ENCODE measurements at regions not wholly inside any gene's neighbourhood (a gene's known extent, or its start where the extent isn't known, plus 50 kb on each side); places are given as distances from the start of the nearest gene placed in this dataset.

DNA sequence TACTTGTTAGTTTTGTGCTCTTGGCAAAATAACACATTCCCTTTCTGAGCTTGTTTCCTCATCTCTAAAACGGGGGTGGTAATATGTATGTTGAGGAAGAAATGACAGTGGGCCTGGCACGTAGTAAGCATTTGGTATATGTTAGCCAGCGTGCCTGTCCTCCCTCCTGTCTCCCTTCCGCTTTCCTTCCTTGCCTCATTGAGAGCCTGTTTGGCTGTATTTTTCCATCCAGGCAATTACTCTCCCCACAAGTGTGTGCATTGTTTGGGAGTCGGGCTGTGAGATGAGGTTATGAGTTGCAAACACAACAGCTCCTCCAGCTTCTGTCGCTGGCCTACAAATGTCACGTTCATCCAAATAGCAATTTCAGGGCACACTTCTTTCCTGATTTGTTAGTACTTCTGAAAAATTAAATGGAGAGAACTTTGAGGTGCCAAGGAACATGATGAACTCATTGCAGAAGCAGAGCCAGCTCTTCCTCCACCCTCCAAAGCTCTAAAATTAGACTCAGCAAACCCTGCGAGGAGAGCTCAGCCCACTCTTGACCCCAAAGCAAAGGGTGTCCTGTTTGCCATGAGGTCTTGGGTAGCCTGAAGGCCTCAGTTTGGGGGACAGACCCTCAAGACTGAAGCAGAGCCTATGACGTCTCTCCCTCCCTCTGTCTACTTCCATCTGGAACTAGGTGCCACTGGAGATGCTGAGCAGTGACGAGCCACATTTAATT, 50.7 kb upstream of the TOX2 start:
- no peak overlapping the region for H3K4me3 ChIP-seq
- no peaks in the 10 kb centered on the region for H3K4me1 ChIP-seq
- no peaks in the 10 kb centered on the region for H3K36me3 ChIP-seq (replicated peaks in 1 of 2; ENCODE audit: insufficient read depth in 1 of 2, low read depth in 2 of 2)
- intact Hi-C loops (cut with DNase I) = no loop called here
- no peak overlapping the region for H3K27ac ChIP-seq
- WGBS, 2 donors = 64 to 72% methylated on average over 10 of the region's 10 CpGs
- DNase-seq (no peak), ATAC-seq (no peak)
- TF ChIP-seq, protein P1, sequence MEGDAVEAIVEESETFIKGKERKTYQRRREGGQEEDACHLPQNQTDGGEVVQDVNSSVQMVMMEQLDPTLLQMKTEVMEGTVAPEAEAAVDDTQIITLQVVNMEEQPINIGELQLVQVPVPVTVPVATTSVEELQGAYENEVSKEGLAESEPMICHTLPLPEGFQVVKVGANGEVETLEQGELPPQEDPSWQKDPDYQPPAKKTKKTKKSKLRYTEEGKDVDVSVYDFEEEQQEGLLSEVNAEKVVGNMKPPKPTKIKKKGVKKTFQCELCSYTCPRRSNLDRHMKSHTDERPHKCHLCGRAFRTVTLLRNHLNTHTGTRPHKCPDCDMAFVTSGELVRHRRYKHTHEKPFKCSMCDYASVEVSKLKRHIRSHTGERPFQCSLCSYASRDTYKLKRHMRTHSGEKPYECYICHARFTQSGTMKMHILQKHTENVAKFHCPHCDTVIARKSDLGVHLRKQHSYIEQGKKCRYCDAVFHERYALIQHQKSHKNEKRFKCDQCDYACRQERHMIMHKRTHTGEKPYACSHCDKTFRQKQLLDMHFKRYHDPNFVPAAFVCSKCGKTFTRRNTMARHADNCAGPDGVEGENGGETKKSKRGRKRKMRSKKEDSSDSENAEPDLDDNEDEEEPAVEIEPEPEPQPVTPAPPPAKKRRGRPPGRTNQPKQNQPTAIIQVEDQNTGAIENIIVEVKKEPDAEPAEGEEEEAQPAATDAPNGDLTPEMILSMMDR (IDR thresholded peaks at IDR 0.05) = no peak
- H3K9me3 ChIP-seq = no peaks in the 10 kb centered on the region
- no peaks in the 10 kb centered on the region for H3K27me3 ChIP-seq

DNA sequence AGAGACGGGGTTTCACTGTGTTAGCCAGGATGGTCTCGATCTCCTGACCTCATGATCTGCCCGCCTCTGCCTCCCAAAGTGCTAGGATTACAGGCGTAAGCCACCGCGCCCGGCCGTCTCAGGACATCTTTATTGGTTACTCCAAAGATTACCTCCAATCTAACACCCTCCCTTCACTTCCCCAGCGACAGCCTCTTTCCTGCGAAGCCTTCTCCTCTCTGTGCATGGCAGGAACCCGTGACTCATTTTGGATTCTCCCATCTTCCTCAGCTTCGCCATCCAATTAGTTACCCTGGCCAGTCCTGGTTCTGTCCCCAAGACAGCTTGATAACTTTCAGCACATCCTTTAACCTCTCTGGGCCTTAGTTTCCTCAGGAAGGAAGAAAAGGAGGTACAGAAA, 51.3 kb upstream of the TOX2 start:
- ATAC-seq (no peak), DNase-seq (no peak)
- Histone ChIP-seq H3K4me1 (no peaks in the 10 kb centered on the region), H3K36me3 (replicated peaks in 1 of 2; ENCODE audit: insufficient read depth in 1 of 2, low read depth in 2 of 2) (no peaks in the 10 kb centered on the region), H3K27me3 (no peaks in the 10 kb centered on the region), H3K4me3 (no peak overlapping the region), H3K9me3 (no peaks in the 10 kb centered on the region), H3K27ac (no peak overlapping the region)
- no peak for TF ChIP-seq POLR2A (IDR thresholded peaks at IDR 0.05)
- TF ChIP-seq, protein P1 (IDR thresholded peaks at IDR 0.05) = no peak
- intact Hi-C loops (cut with DNase I) = no loop called here
- 71 to 79% methylated on average over 12 of the region's 12 CpGs for WGBS, 2 donors

DNA sequence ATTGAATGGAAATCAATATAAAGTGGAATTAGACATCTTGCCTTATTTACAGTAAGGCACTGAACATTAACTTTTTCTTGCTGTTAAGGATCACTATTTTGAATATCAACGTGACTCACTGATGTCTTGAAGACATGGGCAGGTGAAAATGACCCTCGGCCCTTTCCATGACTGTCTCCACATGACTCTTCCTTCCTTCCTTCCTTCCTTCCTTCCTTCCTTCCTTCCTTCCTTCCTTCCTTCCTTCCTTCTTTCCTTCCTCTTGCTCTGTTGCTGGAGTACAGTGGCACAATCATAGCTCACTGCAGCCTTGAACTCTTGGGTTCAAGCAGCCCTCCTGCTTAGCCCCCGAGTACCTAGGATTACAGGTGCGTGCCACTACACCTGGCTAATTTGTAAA, 52.2 kb upstream of the TOX2 start:
- intact Hi-C loops (cut with DNase I) = no loop called here
- 27 to 44% methylated on average over 4 of the region's 4 CpGs for WGBS, 2 donors
- H3K9me3 ChIP-seq = no peaks in the 10 kb centered on the region
- H3K27ac ChIP-seq = no peak overlapping the region
- H3K4me3 ChIP-seq = no peak overlapping the region
- H3K27me3 ChIP-seq = no peaks in the 10 kb centered on the region
- ATAC-seq (no peak), DNase-seq (no peak)
- TF ChIP-seq POLR2A (IDR thresholded peaks at IDR 0.05) = no peak
- TF ChIP-seq, protein P1 (IDR thresholded peaks at IDR 0.05) = no peak
- no peaks in the 10 kb centered on the region for H3K4me1 ChIP-seq
- no peaks in the 10 kb centered on the region for H3K36me3 ChIP-seq (replicated peaks in 1 of 2; ENCODE audit: insufficient read depth in 1 of 2, low read depth in 2 of 2)

DNA sequence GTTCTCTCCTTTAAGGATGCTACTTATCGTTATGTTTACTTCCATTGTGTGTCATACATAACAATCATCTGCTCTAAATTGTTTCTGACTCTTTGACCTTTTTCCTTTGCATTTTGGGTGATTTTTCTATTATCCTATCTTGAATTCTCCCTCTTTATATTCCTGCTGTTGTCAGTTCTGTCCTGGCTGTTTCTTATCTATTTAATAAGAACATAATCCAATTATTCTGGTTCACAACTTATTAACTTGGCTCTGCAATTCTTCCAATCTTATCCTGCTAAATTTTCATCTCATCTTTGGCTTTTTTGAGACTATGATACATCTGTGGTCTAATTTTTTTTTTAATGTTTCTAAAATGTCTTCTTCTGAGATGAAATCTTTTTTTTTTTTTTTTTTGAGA, 54.7 kb upstream of the TOX2 start:
- WGBS, 2 donors = 72 to 84% methylated on average over 1 of the region's 1 CpG
- TF ChIP-seq POLR2A (IDR thresholded peaks at IDR 0.05) = no peak
- TF ChIP-seq, protein P1 (IDR thresholded peaks at IDR 0.05) = no peak
- DNase-seq (no peak), ATAC-seq (no peak)
- H3K36me3 ChIP-seq (replicated peaks in 1 of 2; ENCODE audit: insufficient read depth in 1 of 2, low read depth in 2 of 2) = no peaks in the 10 kb centered on the region
- H3K4me1 ChIP-seq = no peaks in the 10 kb centered on the region
- intact Hi-C loops (cut with DNase I) = no loop called here
- H3K27me3 ChIP-seq = no peaks in the 10 kb centered on the region
- H3K27ac ChIP-seq = no peak overlapping the region
- H3K9me3 ChIP-seq = no peaks in the 10 kb centered on the region
- no peak overlapping the region for H3K4me3 ChIP-seq

DNA sequence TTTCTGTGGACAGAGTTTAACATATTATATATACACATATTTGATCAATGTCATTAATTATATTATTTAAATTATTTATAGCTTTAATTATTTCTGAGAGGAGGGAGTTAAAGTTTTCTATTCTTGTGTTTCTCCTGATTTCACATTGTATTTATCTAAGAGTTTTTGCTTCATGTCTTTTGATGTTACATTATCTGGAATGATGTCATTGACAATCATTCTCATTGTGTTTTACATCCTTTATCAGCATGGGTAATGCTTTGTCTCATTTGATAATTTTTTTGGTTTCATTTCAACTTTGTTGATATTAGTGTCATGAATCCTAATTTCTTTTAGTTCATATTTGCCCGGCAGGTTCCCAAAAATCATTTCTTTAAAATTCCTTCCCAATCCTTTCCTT, 56.7 kb upstream of the TOX2 start:
- Histone ChIP-seq H3K9me3 (no peaks in the 10 kb centered on the region), H3K4me3 (no peak overlapping the region), H3K4me1 (no peaks in the 10 kb centered on the region), H3K36me3 (replicated peaks in 1 of 2; ENCODE audit: insufficient read depth in 1 of 2, low read depth in 2 of 2) (no peaks in the 10 kb centered on the region), H3K27ac (no peak overlapping the region), H3K27me3 (no peaks in the 10 kb centered on the region)
- DNase-seq = no peak
- ATAC-seq = no peak
- intact Hi-C loops (cut with DNase I) = no loop called here
- WGBS, 2 donors = 74% methylated on average over 1 of the region's 1 CpG
- no peak for TF ChIP-seq POLR2A (IDR thresholded peaks at IDR 0.05)
- TF ChIP-seq, protein P1 (IDR thresholded peaks at IDR 0.05) = no peak
